GM18517 (cell line): ENCODE measurements at regions not wholly inside any gene's neighbourhood (a gene's known extent, or its start where the extent isn't known, plus 50 kb on each side); places are given as distances from the start of the nearest gene placed in this dataset.

Experiments used
- ATAC-seq: cut with Tn5 transposase; IDR thresholded peaks from one replicate; pipeline ENCODE4 v1.9.1; 2021; ENCODE audit warnings: mild to moderate bottlenecking, moderate library complexity; ENCODE audit not compliant: unreplicated experiment

DNA sequence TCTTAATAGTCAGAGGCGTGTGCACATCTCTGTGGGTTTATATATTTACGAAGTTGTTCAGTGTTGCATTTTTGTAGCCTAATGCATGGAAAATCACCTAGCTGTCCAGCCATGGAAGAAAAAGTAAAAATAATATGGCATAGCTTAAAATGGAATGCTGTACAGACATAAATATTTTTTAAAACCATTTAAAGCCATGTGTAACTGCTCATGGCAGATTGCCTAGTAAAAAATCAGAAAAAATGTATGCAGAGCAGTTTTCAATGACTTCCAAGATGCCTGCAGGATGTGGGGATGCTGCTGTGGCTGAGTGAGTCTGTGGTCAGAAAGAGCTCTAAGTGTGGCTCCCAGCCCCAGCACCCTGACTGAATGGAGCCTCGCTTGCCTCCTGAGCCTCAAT, 64.8 kb upstream of the ALKAL2 start:
- no peak for ATAC-seq

DNA sequence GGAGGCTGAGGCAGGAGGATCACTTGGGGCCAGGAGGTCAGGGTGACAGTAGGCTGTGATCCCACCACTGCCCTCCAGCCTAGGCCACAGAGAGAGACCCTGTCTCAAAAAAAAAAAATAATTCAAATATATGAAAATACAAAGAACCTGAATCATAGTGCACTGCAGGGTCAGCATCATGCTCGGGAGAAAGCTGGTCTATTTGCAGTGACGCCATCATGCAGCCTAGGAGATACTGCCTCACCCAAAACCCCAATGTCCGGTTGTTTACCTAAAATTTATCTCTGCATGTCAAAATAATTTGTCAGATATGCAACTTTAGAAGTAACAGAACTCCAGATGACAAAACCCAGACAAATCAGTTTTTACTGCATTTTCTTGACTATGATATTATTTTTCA, 61.5 kb upstream of the ALKAL2 start:
- no peak for ATAC-seq

DNA sequence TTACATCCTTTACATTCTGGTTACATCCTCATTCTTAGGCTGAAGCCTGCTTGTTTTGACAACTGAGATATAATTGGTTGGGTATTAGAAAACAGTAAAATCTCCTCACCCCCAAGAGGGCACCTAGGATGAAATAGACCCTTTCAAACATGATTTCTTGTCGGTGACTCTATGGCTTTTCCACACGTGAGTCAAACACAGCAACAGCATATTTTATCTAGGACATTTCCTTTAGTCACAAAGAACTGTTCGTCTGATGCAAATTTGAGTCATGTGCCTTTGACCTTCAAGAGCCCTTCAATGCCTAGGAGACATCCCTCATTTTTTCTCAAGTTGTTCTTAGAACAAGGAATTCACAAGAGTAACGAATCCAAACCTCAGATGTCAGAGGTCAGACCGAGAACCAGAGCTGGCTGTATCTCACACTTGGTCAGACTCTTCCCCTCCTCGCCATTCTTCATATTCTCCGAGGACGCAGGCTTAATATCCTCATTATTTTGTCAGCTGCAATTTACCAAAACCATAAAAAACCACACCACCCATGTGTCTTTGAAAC, 60.5 kb upstream of the ALKAL2 start:
- no peak for ATAC-seq

DNA sequence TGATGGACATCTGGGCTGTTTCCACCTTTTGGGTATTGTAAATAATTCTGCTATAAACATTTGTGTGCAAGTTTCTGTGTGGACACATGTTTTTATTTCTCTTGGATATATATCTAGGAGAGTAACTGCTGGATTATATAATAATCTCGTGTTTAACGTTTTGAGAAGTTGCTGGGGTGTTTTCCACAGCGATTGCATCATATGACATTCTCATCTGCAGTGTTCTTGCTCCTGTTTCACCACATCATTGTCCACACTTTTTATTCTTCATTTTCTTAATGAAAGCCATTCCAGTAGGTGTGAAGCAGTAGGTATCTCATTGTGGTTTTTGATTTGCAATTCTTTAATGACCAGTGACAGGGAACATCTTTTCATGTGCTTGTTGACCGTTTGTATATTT, 56.9 kb upstream of the ALKAL2 start:
- no peak for ATAC-seq

DNA sequence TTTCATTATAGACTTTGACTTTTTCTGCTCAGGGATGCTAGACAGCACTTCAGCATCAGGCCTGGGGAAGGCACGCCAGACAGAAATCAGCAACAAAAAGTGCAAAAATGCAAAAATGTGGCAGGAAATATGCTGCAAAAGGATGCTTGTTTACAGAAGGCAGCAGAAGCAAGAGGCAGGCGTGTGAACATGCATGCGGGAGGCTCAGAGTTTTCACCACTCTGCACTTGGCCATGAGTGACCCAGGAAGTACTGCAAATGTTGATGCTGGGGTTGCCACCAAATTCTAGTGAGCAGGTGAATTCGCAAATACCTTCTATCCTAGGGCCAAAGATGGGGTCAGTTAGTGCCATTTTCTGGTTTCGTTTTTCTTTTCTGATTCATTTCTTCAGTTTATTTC, 55.5 kb upstream of the ALKAL2 start:
- no peak for ATAC-seq

DNA sequence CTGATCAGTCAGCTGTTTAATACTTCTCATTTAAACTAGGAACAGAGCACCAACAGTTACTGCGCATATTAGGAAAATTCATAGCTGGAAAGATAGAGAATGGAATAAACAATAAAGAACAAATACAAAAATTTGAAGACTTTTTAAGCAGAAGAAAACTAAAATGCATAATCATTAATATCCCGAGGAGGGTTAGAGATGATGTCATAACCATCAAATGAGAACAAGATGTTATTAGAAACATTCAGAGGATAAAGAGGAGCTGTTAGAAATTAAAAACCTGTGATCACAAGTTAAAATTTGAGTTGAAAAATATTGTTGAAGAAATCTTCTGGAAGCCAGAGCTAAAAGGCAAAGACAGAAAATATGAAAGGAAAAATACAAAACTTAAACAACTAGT, 54.0 kb upstream of the ALKAL2 start:
- no peak for ATAC-seq

DNA sequence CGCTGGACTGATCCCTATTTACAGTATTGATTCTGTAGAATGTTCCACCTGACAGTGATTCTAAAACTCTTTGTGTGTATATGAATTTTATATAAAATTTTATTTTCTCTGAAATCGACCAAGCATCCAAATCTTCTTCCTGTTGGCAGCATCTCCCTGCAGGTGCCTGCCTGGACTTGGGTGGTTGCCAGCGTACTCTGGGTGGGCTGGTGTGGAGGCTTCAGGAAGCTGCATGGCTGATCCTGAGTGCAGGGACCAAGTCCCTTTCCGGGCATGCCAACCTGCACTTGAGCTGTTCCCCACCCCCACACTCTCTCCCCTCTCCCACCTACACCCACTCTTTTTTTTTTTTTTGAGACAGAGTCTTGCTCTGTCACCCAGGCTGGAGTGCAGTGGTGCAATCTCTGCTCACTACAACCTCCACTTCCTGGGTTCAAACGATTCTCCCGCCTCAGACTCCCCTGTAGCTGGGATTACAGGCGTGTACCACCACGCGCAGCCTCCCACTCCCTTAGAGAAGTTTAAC, 53.2 kb upstream of the ALKAL2 start:
- no peak for ATAC-seq
